ENCODE measurements at regions not wholly inside any gene's neighbourhood (a gene's known extent, or its start where the extent isn't known, plus 50 kb on each side); places are given as distances from the start of the nearest gene placed in this dataset.

DNA sequence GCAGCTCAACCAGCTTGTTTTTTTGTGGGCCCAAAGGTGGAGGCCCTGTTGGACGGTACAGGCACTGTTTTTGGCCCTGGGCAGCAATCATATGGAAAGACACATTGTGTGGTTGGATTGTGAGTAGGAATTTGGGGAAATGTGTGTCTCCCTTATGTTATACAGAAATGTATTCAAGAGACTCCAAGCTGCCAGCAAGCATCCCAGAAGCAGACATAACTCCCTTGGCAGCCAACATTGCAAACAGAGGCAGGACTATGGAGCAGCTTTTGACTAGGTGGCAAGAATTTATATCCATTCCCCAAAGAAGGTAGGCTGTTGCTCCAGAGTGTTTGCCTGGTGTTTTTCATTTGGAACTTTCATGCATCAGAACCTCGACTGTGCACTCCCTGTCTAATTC lies 104.9 kb downstream of the BUB3 start:
- Histone ChIP-seq H3K27ac (no peak overlapping the region), H3K4me3 (no peak overlapping the region), H3K36me3 (no peaks in the 10 kb centered on the region), H3K9me3 (no peaks in the 10 kb centered on the region), H3K4me1 (no peaks in the 10 kb centered on the region), H3K27me3 (no peaks in the 10 kb centered on the region)
- 63 to 87% methylated on average over 2 of the region's 2 CpGs for WGBS, 2 donors
- no peak for DNase-seq
- TF ChIP-seq, protein P1, sequence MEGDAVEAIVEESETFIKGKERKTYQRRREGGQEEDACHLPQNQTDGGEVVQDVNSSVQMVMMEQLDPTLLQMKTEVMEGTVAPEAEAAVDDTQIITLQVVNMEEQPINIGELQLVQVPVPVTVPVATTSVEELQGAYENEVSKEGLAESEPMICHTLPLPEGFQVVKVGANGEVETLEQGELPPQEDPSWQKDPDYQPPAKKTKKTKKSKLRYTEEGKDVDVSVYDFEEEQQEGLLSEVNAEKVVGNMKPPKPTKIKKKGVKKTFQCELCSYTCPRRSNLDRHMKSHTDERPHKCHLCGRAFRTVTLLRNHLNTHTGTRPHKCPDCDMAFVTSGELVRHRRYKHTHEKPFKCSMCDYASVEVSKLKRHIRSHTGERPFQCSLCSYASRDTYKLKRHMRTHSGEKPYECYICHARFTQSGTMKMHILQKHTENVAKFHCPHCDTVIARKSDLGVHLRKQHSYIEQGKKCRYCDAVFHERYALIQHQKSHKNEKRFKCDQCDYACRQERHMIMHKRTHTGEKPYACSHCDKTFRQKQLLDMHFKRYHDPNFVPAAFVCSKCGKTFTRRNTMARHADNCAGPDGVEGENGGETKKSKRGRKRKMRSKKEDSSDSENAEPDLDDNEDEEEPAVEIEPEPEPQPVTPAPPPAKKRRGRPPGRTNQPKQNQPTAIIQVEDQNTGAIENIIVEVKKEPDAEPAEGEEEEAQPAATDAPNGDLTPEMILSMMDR (IDR thresholded peaks at IDR 0.05) = no peak
- TF ChIP-seq POLR2A (IDR thresholded peaks at IDR 0.05) = no peak
- intact Hi-C loops (cut with DNase I) = no loop called here

- WGBS, 2 donors = 64 to 66% methylated on average over 11 of the region's 11 CpGs
- intact Hi-C loops (cut with DNase I) = no loop called here
Measured at GRCh38 chr10:123259791-123260190, 105.6 kb downstream of the BUB3 start.

GRCh38 chr10:123262456-123262855 lies 108.3 kb downstream of the BUB3 start:
- Histone ChIP-seq H3K27ac (no peak overlapping the region), H3K27me3 (no peaks in the 10 kb centered on the region), H3K9me3 (no peaks in the 10 kb centered on the region), H3K4me3 (no peak overlapping the region), H3K36me3 (no peaks in the 10 kb centered on the region), H3K4me1 (no peaks in the 10 kb centered on the region)
- intact Hi-C loops (cut with DNase I) = no loop called here
- 81 to 82% methylated on average over 9 of the region's 9 CpGs for WGBS, 2 donors
- DNase-seq = no peak
- TF ChIP-seq, protein P1 (IDR thresholded peaks at IDR 0.05) = no peak
- no peak for TF ChIP-seq POLR2A (IDR thresholded peaks at IDR 0.05)

More at GRCh38 chr10:123259791-123260190, 105.6 kb downstream of the BUB3 start:
- Histone ChIP-seq H3K4me1 (no peaks in the 10 kb centered on the region), H3K9me3 (no peaks in the 10 kb centered on the region), H3K4me3 (no peak overlapping the region), H3K36me3 (no peaks in the 10 kb centered on the region), H3K27me3 (no peaks in the 10 kb centered on the region), H3K27ac (no peak overlapping the region)
- TF ChIP-seq, protein P1 (IDR thresholded peaks at IDR 0.05) = no peak
- TF ChIP-seq POLR2A (IDR thresholded peaks at IDR 0.05) = no peak
- DNase-seq = no peak

DNA sequence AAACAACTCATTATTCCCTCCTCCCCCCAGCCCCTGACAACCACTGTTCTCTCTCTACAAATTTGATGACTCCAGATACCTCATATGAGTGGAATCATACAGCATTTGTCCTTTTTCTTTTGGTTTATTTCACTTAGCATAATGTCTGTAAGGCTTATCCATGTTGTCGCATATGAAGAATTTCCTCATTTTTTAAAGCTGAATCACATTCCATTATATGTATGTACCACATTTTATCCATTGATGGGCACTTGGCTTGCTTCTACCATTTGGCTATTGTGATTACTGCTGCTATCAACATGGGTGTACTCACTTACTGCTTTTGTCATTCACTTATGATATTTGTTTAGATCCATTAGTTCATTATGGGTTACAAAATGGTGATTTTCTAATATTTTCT lies 112.8 kb downstream of the BUB3 start:
- 67 to 78% methylated on average over 1 of the region's 1 CpG for WGBS, 2 donors
- no peaks in the 10 kb centered on the region for H3K4me1 ChIP-seq
- intact Hi-C loops (cut with DNase I) = no loop called here

GRCh38 chr10:123269017-123269552 lies 114.9 kb downstream of the BUB3 start:
- no peak for DNase-seq
- Histone ChIP-seq H3K27ac (no peak overlapping the region), H3K27me3 (peaks cover 0 to 10% (median 0%) of the 10 kb centered on the region in 4 donors), H3K4me3 (no peak overlapping the region), H3K36me3 (no peaks in the 10 kb centered on the region), H3K9me3 (no peaks in the 10 kb centered on the region), H3K4me1 (no peaks in the 10 kb centered on the region)
- 74 to 75% methylated on average over 6 to 8 of the region's 9 CpGs for WGBS, 2 donors
- intact Hi-C loops (cut with DNase I) = no loop called here
- TF ChIP-seq POLR2A (IDR thresholded peaks at IDR 0.05) = no peak
- TF ChIP-seq, protein P1 (IDR thresholded peaks at IDR 0.05) = no peak

More for the DNA sequence above, 112.8 kb downstream of the BUB3 start:
- no peak overlapping the region for H3K27ac ChIP-seq
- no peak overlapping the region for H3K4me3 ChIP-seq
- no peak for DNase-seq
- TF ChIP-seq, protein P1 (IDR thresholded peaks at IDR 0.05) = no peak
- TF ChIP-seq POLR2A (IDR thresholded peaks at IDR 0.05) = no peak
- H3K36me3 ChIP-seq = no peaks in the 10 kb centered on the region
- H3K27me3 ChIP-seq = no peaks in the 10 kb centered on the region
- no peaks in the 10 kb centered on the region for H3K9me3 ChIP-seq

Measured in esophagus squamous epithelium (tissue), 5 donors.